ENCODE measurements at regions not wholly inside any gene's neighbourhood (a gene's known extent, or its start where the extent isn't known, plus 50 kb on each side); places are given as distances from the start of the nearest gene placed in this dataset.
"Not testable (repeated sequence)": the region's sequence is repeated elsewhere in the genome, so short reads cannot be mapped to it uniquely, and the experiment has no call there.

DNA sequence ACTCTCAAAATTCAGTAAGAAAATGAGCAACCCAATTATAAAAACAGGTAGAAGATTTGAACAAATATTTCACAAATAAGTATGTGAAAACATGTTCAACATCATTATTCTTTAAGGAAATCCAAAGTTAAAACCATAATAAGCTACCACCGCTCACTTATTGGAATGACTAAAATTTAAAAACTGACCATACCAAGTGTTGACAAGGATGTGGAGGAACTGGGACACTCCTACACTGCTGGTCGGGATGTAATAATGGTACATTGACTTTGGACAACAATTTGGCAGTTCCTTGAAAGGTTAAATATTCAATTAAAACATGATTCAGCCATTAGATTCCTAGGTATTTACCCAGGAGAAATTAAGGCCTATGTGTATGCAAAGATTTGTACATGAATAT lies 336.5 kb downstream of the IRS1 start:
- intact Hi-C loops (cut with micrococcal nuclease) = no loop called here
- TF ChIP-seq, protein P1, sequence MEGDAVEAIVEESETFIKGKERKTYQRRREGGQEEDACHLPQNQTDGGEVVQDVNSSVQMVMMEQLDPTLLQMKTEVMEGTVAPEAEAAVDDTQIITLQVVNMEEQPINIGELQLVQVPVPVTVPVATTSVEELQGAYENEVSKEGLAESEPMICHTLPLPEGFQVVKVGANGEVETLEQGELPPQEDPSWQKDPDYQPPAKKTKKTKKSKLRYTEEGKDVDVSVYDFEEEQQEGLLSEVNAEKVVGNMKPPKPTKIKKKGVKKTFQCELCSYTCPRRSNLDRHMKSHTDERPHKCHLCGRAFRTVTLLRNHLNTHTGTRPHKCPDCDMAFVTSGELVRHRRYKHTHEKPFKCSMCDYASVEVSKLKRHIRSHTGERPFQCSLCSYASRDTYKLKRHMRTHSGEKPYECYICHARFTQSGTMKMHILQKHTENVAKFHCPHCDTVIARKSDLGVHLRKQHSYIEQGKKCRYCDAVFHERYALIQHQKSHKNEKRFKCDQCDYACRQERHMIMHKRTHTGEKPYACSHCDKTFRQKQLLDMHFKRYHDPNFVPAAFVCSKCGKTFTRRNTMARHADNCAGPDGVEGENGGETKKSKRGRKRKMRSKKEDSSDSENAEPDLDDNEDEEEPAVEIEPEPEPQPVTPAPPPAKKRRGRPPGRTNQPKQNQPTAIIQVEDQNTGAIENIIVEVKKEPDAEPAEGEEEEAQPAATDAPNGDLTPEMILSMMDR (IDR thresholded peaks at IDR 0.05; ENCODE audit: borderline replicate concordance) = no peak

DNA sequence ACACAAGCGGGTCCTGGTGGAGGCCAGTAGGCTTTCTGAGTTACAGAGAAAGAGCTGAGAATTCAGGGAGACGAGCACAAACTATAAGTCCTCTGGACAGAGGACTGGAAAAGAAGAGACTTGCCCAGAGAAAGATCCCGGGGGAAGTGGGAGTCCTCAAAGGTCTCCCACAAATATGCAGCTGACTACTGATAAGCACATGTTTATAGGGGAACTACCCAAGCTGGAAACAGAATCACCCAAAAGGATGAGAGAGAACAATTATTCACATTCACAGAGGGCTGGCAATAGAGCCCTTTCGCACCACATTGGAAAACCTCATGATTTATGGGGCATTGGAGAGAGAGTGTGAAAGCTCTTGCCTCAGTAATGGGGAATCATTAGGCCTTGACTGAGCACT lies 337.6 kb downstream of the IRS1 start:
- no peak for DNase-seq
- Histone ChIP-seq H3K27ac (replicated peaks) (no peak overlapping the region), H3K36me3 (no peaks in the 10 kb centered on the region), H3K4me1 (peaks cover 8% of the 10 kb centered on the region), H3K27me3 (ENCODE audit: low read depth) (no peaks in the 10 kb centered on the region), H3K9me3 (replicated peaks) (peaks cover 25% of the 10 kb centered on the region), H3K4me3 (no peak overlapping the region)
- TF ChIP-seq, protein P1 (IDR thresholded peaks at IDR 0.05; ENCODE audit: borderline replicate concordance) = no peak
- intact Hi-C loops (cut with micrococcal nuclease) = no loop called here

More for the DNA sequence above, 336.5 kb downstream of the IRS1 start:
- H3K4me1 ChIP-seq = peaks cover 8% of the 10 kb centered on the region
- H3K9me3 ChIP-seq (replicated peaks) = peaks cover 25% of the 10 kb centered on the region
- H3K36me3 ChIP-seq = no peaks in the 10 kb centered on the region
- H3K4me3 ChIP-seq = no peak overlapping the region
- DNase-seq = no peak
- H3K27me3 ChIP-seq (ENCODE audit: low read depth) = no peaks in the 10 kb centered on the region
- H3K27ac ChIP-seq (replicated peaks) = no peak overlapping the region

GRCh38 chr2:226456144-226456543 lies 343.5 kb downstream of the IRS1 start:
- intact Hi-C loops (cut with micrococcal nuclease); DNase-seq; H3K4me1 ChIP-seq; H3K36me3 ChIP-seq; H3K27ac ChIP-seq (replicated peaks); H3K4me3 ChIP-seq; H3K27me3 ChIP-seq (ENCODE audit: low read depth): not testable (repeated sequence)
- peaks cover 29% of the 10 kb centered on the region for H3K9me3 ChIP-seq (replicated peaks)

- Histone ChIP-seq H3K4me3 (no peak overlapping the region), H3K36me3 (no peaks in the 10 kb centered on the region), H3K27ac (replicated peaks) (no peak overlapping the region), H3K9me3 (replicated peaks) (peaks cover 27% of the 10 kb centered on the region), H3K4me1 (no peaks in the 10 kb centered on the region), H3K27me3 (ENCODE audit: low read depth) (no peaks in the 10 kb centered on the region)
- TF ChIP-seq, protein P1 (IDR thresholded peaks at IDR 0.05; ENCODE audit: borderline replicate concordance) = no peak
- intact Hi-C loops (cut with micrococcal nuclease) = no loop called here
- DNase-seq = no peak
These were observed 346.9 kb downstream of the IRS1 start for GRCh38 chr2:226452768-226453167.

- TF ChIP-seq, protein P1 (IDR thresholded peaks at IDR 0.05; ENCODE audit: borderline replicate concordance) = no peak
- intact Hi-C loops (cut with micrococcal nuclease) = no loop called here
- Histone ChIP-seq H3K36me3 (no peaks in the 10 kb centered on the region), H3K4me1 (peaks cover 10% of the 10 kb centered on the region), H3K27ac (replicated peaks) (no peak overlapping the region), H3K9me3 (replicated peaks) (peaks cover 27% of the 10 kb centered on the region), H3K4me3 (no peak overlapping the region), H3K27me3 (ENCODE audit: low read depth) (no peaks in the 10 kb centered on the region)
- no peak for DNase-seq
These were observed 348.1 kb downstream of the IRS1 start for GRCh38 chr2:226451486-226451885.

DNA sequence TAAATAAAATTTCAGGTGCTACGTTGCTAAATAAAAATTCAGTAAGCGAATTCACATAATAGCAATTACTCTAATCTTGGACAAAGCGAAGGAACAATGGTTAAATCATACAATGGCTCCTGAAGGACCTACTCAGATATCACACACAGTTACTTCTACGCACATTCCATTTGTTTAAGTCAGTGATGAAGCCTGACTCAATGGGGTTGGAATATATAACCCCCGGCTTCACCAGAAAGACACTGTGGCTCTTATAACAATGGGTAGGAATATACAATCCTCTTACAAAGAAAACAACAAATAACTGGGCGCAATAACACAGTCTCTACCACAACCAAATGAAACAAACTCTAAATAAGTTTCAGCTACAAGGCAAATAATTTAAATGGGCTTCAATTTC lies 349.5 kb downstream of the IRS1 start:
- TF ChIP-seq, protein P1 (IDR thresholded peaks at IDR 0.05; ENCODE audit: borderline replicate concordance) = no peak
- H3K4me1 ChIP-seq = peaks cover 22% of the 10 kb centered on the region
- H3K4me3 ChIP-seq = no peak overlapping the region
- no peaks in the 10 kb centered on the region for H3K27me3 ChIP-seq (ENCODE audit: low read depth)
- H3K36me3 ChIP-seq = no peaks in the 10 kb centered on the region
- peaks cover 18% of the 10 kb centered on the region for H3K9me3 ChIP-seq (replicated peaks)
- DNase-seq = no peak
- no peak overlapping the region for H3K27ac ChIP-seq (replicated peaks)
- intact Hi-C loops (cut with micrococcal nuclease) = no loop called here

Measured in left ventricle myocardium inferior (tissue), 1 donor.